Sciatic nerve (tissue), 2 donors: ENCODE measurements at regions not wholly inside any gene's neighbourhood (a gene's known extent, or its start where the extent isn't known, plus 50 kb on each side); places are given as distances from the start of the nearest gene placed in this dataset.
A peak's percentile ranks its signal among the peaks of the same experiment; 100 is the strongest.

Source experiments
- ATAC-seq: fragments of 200-7000 bp; cut with Tn5 transposase; one replicate; pipeline ENCODE4 v1.9.1; 2020; ENCODE audit warnings: mild to moderate bottlenecking, moderate library complexity
- DNase-seq: peaks from one replicate; pipeline ENCODE4 v3.0.0-alpha.2; 2020; ENCODE audit warnings: low spot score
- intact Hi-C: fragments of 100-400 bp; cut with DNase I; formaldehyde crosslinking; loops from one replicate; pipeline ENCODE4 v1.14.2; 2022
- donor health status: DM: no; HTN: no; CAD: no.
- donor health status: DM: no; HTN: no; CAD: no.

- DNase-seq (no peak), ATAC-seq (peak; percentile 85)
- intact Hi-C loops = no loop called here
Measured at GRCh38 chr21:38930853-38931252, 125.1 kb downstream of the ETS2 start.

DNA sequence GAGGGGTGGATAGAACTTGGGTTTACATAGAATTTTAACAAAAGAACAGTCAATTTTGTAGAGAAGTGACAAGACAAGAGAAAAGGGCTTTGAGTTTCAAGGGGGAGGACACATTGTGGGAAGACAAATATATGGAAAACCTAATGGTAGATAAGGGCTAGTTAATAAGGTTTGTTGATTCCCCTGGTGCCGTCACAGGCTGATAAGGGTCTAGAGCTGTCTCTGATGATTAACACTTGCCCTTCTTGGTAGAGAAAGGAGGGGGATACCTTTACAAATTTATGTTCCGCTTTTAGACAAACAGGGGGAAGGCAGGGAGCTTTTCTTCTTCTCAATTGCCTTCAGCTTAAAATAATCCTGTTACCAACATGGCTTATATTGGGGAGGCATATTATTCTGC is 124.3 kb downstream of the ETS2 start:
- intact Hi-C loops = no loop called here
- DNase-seq = no peak

DNA sequence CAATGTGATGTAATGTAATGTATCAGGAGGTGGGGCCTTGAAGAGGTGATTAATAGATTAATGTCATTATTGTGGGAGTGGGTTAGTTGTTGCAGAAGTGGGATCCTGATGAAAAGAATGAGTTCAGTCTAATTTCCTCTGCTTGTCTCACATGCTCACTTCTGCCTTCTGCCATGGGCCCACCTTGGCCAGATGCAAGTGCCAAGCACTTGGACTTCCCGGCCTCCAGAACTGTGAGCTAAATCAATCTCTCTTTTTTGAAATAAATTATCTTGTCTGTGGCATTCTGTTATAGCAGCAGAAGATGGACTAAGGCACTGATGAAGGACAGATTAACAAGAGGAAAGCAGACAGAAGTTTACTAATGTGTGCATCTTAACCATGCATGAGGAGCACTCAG is 123.9 kb downstream of the ETS2 start:
- ATAC-seq (no peak), DNase-seq (no peak)
- intact Hi-C loops = no loop called here

More for the DNA sequence above, 124.3 kb downstream of the ETS2 start:
- ATAC-seq = no peak

GRCh38 chr21:38929142-38929541 is 123.4 kb downstream of the ETS2 start:
- intact Hi-C loops = no loop called here
- no peak for ATAC-seq
- DNase-seq = no peak

DNA sequence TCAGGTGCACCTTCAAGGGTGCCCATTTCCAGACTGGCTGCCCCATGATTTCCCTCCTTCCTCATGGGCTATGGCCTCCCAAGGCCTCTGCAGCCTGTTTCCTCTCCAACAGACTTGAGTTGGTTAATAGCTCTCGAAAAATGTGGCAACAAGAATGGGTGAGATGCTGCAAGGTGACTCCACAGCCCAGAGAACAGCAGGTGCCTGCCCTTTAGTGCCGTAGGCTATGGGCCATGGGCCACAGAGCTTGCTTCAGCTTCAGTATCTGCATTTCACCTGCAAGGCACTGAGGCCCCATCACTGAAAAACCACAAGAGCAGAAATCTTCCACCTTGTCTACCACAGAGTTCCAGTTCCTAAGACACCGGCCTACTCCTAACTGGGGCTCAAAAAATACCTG is 122.0 kb downstream of the ETS2 start:
- no peak for DNase-seq
- ATAC-seq = no peak
- intact Hi-C loops = no loop called here

GRCh38 chr21:38925923-38926322 is 120.2 kb downstream of the ETS2 start:
- intact Hi-C loops = no loop called here
- DNase-seq (peak; percentile 78), ATAC-seq (peak; percentile 88)

GRCh38 chr21:38925478-38925877 is 119.7 kb downstream of the ETS2 start:
- DNase-seq (no peak), ATAC-seq (no peak)
- intact Hi-C loops = no loop called here

DNA sequence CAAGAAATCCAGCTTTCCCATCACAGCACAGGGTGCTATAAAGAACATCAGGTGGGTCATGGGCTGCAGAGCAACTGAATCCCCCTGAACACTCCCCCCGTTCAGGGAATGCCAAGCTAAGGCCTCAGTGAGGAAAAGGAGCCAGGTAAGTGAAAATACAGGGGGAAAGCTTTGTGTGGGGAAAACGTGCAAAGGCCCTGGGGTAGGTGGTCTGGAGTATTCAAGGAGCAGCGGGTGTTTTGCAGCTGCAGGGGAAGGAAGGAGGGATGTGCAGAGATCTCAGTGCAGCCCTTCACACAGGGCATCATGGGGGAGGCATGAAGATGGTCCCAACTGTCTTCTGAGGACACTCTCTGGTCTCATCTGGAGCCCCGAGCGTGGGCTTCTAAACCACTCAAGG is 119.2 kb downstream of the ETS2 start:
- DNase-seq (no peak), ATAC-seq (no peak)
- intact Hi-C loops = no loop called here

DNA sequence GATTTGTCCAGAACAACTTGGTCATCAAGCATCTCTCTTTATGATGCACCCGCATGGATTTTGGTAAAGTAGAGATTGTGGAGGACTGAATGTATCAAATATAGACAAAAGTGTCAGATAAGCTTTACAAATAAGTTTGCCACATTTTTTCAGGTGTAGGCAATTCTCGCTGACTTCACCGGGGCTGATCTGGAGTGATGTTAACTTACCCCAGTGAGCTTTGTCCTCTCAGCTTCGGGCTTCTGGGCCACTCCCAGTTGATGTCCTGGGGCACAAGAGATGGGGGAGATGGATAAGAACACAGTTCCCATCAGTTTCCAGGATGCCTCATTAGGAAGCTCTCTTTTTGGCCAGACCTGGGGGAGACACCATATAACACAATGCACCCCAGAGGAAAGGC is 117.7 kb downstream of the ETS2 start:
- intact Hi-C loops = no loop called here
- DNase-seq (no peak), ATAC-seq (no peak)

- no peak for ATAC-seq
Measured at GRCh38 chr21:38922474-38923235, 116.9 kb downstream of the ETS2 start.

DNA sequence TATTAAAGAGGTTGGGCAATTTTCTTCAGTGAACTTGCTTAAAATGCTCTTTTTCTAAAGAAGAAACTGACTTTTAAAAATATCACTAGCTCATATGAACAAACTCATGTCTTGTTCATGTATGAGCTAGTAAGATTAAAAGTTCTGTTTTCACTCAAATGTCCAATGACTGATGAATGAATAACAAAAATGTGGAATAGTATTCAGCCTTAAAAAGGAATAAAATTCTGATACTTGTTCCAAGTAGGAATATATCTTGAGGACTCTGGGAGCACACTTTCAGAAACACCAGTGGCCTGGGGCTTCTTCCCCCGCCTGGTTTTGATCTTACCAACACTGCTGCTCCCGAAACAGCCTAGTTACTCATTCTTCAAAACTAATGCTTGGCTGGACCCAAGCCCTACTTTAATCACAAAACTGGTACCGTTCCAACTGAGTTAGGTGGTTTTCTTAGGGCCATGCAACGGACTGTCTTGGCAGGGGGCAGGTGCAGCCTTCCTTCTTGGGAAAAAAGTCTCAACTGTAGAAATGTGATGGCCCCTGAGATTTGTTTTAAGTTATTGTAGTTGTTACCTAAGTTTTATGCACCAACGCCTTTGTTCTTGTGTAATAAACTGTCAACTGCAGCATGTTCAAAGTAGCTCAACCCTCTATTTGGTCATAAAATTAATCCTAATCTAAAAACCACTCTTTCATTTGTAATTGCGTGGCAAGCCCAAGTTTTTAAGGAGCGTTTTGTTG is 116.0 kb downstream of the ETS2 start:
- intact Hi-C loops = no loop called here
- no peak for DNase-seq
- no peak for ATAC-seq

More at GRCh38 chr21:38922474-38923235, 116.9 kb downstream of the ETS2 start:
- DNase-seq = no peak
- intact Hi-C loops = no loop called here

GRCh38 chr21:38920631-38921398 is 115.1 kb downstream of the ETS2 start:
- DNase-seq (no peak), ATAC-seq (peak; percentile 46)
- intact Hi-C loops = no loop called here

GRCh38 chr21:38918607-38919346 is 113.0 kb downstream of the ETS2 start:
- ATAC-seq = no peak
- no peak for DNase-seq
- intact Hi-C loops = no loop called here

DNA sequence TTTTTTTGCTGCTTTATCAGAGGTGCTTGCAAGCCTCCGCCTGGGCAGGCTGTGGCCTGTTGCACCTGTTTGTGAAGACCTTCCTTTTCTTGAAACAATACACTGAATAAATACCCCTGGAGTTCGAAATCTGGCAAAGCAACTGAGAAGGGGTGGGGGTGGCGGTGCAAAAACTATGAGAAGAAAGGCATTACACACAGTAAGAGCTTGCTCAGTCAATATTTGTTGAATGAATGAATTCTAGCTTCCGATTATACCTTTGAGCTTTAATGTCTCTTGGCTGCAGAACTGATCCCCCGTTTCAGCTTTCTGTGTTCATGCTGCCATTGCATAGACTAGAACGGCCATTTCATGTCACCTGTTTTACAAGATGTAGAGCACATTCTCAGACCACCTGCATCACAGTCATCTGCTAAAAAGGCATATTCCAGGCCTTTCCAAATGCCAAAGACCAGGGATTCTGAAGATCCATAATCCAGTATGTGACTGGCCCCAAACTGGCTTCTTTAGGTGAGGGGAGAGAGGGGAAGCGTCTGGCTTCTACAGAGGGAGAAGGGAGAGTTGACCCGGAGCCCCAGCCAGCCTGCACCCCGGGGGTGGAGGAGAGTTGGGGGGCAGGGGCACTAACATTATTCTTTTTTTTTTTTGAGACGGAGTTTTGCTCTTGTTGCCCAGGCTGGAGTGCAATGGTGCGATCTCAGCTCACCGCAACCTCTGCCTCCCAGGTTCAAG is 111.5 kb downstream of the ETS2 start:
- no peak for DNase-seq
- intact Hi-C loops = no loop called here
- ATAC-seq = no peak

DNA sequence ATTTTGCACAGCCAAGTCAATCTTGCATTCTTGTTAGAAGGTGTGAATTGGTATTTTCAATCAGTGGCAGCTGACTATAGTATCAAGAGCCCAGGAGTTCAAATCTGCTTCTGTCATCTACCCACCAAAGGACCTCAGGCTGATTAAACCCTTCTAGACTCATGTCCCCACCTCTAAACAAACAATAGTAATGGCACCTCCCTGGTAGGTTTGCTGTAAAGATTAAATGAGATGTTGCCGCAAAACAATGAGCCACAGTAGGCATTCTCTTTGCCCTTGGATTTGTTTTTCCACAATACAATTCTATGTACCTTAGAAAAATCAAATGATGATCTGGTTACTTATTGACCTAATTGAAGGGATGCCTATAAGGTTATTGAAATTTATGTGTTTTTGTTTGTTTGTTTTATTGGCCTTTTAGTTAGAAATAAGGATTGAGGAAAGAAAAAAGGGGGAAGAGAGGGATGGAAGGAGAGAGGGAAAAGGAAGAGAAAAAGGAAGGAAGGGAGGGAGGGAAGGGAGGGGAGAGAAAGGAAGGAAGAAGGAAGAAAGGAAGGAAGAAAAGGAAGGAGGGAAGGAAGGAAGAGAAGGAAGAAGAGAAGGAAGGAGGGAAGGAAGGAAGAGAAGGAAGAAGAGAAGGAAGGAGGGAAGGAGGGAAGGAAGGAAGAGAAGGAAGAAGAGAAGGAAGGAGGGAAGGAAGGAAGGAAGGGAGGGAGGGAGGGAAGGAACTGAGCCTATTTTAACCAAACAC is 110.7 kb downstream of the ETS2 start:
- ATAC-seq (no peak), DNase-seq (no peak)
- intact Hi-C loops = no loop called here

- ATAC-seq (no peak), DNase-seq (no peak)
- intact Hi-C loops = no loop called here
Measured at GRCh38 chr21:38915546-38915945, 109.8 kb downstream of the ETS2 start.

DNA sequence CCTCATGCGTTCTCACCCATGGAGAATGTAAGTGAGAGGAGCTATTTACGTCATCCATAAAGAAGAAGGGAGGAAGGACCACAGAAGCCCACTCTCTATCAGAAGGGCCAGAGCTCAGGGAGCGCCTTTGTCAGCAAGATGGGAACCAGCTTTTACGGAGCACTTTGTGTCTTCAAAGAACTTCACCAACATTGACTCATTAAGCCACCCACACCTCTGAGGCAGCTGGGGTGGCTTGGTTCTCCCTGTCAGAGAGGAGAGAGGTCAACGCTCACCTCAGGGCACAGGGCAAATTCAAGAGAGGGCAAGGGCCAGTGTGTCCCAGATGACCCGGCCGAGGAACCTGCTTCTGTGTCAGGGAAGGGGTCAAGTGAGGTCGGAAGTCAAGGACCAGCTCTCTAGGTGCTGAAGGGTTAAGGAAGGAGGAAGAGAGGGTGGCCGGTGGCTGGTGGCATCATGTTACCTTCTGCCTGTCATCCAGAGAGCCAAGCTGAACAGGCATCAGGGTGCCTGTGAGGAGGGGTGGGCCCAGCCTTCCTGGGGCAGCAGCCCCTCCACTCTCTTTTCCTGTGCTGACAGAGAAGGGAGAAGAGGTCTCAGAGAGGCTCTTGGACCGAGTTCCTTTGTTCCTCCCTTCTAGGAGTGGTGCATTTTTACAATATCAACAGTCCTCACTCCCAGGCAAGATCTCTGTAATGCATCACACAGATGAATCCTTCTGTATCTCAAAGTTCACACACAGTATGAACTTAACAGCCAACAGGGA is 109.0 kb downstream of the ETS2 start:
- DNase-seq (no peak), ATAC-seq (peak; percentile 38)
- intact Hi-C loops = no loop called here
